HepG2 (cell line): ENCODE measurements at regions not wholly inside any gene's neighbourhood (a gene's known extent, or its start where the extent isn't known, plus 50 kb on each side); places are given as distances from the start of the nearest gene placed in this dataset.

Experiments used
- ATF7 ChIP-seq, 2 experiments: fragments of 450-650 bp in 1 of 2; sonication (generic) in 1 of 2; formaldehyde crosslinking in 1 of 2; IDR thresholded peaks; 2 replicates each; pipeline versions ENCODE4 v1.4.0 to v1.6.1; 2016 to 2020; ENCODE audit warnings: antibody characterized with exemption in 1 of 2, mild to moderate bottlenecking in 1 of 2, missing genetic modification reagents in 1 of 2
- ATM ChIP-seq: fragments of 450-650 bp; IDR thresholded peaks from 2 replicates; pipeline ENCODE4 v1.7.1; 2017; ENCODE audit warnings: mild to moderate bottlenecking, borderline replicate concordance
- FOXK2 ChIP-seq: fragments of 450-650 bp; IDR thresholded peaks from 2 replicates; pipeline ENCODE4 v1.6.1; 2016
- GZF1 ChIP-seq: sonication (generic); formaldehyde crosslinking; IDR thresholded peaks from 2 replicates; pipeline ENCODE4 v1.5.1; 2020; ENCODE audit warnings: mild to moderate bottlenecking, missing genetic modification reagents
- HCFC1 ChIP-seq: fragments of 150-350 bp; IDR thresholded peaks from 2 replicates; pipeline ENCODE4 v1.6.1; 2014; ENCODE audit warnings: low read depth, low read length
- HES4 ChIP-seq: sonication (generic); formaldehyde crosslinking; IDR thresholded peaks from 2 replicates; pipeline ENCODE4 v1.9.0; 2021; ENCODE audit warnings: mild to moderate bottlenecking, missing genetic modification reagents, borderline replicate concordance
- MTA3 ChIP-seq: sonication (generic); formaldehyde crosslinking; IDR thresholded peaks from 2 replicates; pipeline ENCODE4 v1.4.0; 2020; ENCODE audit warnings: missing genetic modification reagents
- NR2F2 ChIP-seq: IDR thresholded peaks from 2 replicates; pipeline ENCODE4 v1.6.1; 2012; ENCODE audit warnings: low read depth, inconsistent platforms, borderline replicate concordance
- PPARG ChIP-seq: conservative IDR thresholded peaks from 2 replicates; pipeline ENCODE4 v1.6.1; 2016; ENCODE audit warnings: missing biosample characterization, missing genetic modification reagents
- RBAK ChIP-seq: sonication (generic); formaldehyde crosslinking; IDR thresholded peaks from 2 replicates; pipeline ENCODE4 v1.5.1; 2020; ENCODE audit warnings: mild to moderate bottlenecking, missing genetic modification reagents
- RELA ChIP-seq: sonication (generic); formaldehyde crosslinking; IDR thresholded peaks from 2 replicates; pipeline ENCODE4 v1.4.0; 2020; ENCODE audit warnings: missing genetic modification reagents
- SSRP1 ChIP-seq: IDR thresholded peaks from 2 replicates; pipeline ENCODE4 v1.6.1; 2016; ENCODE audit warnings: control low read depth
- STAT5B ChIP-seq: sonication (generic); formaldehyde crosslinking; IDR thresholded peaks from 2 replicates; pipeline ENCODE4 v1.4.0; 2020; ENCODE audit warnings: missing genetic modification reagents
- WIZ ChIP-seq: sonication (generic); formaldehyde crosslinking; IDR thresholded peaks from 2 replicates; pipeline ENCODE4 v1.5.1; 2020; ENCODE audit warnings: mild to moderate bottlenecking, missing genetic modification reagents
- ZNF24 ChIP-seq: fragments of 450-650 bp; IDR thresholded peaks from 2 replicates; pipeline ENCODE4 v1.6.1; 2017; ENCODE audit warnings: antibody characterized with exemption, mild to moderate bottlenecking
- ZNF263 ChIP-seq: sonication (generic); formaldehyde crosslinking; IDR thresholded peaks from 2 replicates; pipeline ENCODE4 v1.4.0; 2020; ENCODE audit warnings: missing genetic modification reagents
- ZNF354B ChIP-seq: sonication (generic); formaldehyde crosslinking; IDR thresholded peaks from 2 replicates; pipeline ENCODE4 v1.8.0; 2022; ENCODE audit warnings: mild to moderate bottlenecking, missing genetic modification reagents
- ZNF547 ChIP-seq: sonication (generic); formaldehyde crosslinking; IDR thresholded peaks from 2 replicates; pipeline ENCODE4 v1.5.1; 2020; ENCODE audit warnings: mild to moderate bottlenecking, missing genetic modification reagents
- ZNF567 ChIP-seq: sonication (generic); formaldehyde crosslinking; IDR thresholded peaks from 2 replicates; pipeline ENCODE4 v1.8.1; 2023; ENCODE audit warnings: mild to moderate bottlenecking, missing genetic modification reagents, borderline replicate concordance
- ZNF652 ChIP-seq: IDR thresholded peaks from 2 replicates; pipeline ENCODE4 v1.6.1; 2016; ENCODE audit warnings: low read depth, borderline replicate concordance
- ZNF773 ChIP-seq: sonication (generic); formaldehyde crosslinking; IDR thresholded peaks from 2 replicates; pipeline ENCODE4 v1.4.0; 2020; ENCODE audit warnings: missing genetic modification reagents, borderline replicate concordance
- ZNF891 ChIP-seq: sonication (generic); formaldehyde crosslinking; IDR thresholded peaks from 2 replicates; pipeline ENCODE4 v1.5.0; 2020; ENCODE audit warnings: mild to moderate bottlenecking, missing genetic modification reagents
- TF ChIP-seq, protein P1 (sequence below): sonication (generic); formaldehyde crosslinking; IDR thresholded peaks from 2 replicates; pipeline ENCODE4 v1.9.0; 2021; ENCODE audit warnings: mild to moderate bottlenecking, missing genetic modification reagents
- TF ChIP-seq, protein P2 (sequence below): sonication (generic); formaldehyde crosslinking; IDR thresholded peaks from 2 replicates; pipeline ENCODE4 v1.5.1; 2020; ENCODE audit warnings: missing genetic modification reagents, mild to moderate bottlenecking, borderline replicate concordance
- TF ChIP-seq, protein P3 (sequence below): sonication (generic); formaldehyde crosslinking; IDR thresholded peaks from 2 replicates; pipeline ENCODE4 v1.4.0; 2020; ENCODE audit warnings: mild to moderate bottlenecking, missing genetic modification reagents

DNA sequence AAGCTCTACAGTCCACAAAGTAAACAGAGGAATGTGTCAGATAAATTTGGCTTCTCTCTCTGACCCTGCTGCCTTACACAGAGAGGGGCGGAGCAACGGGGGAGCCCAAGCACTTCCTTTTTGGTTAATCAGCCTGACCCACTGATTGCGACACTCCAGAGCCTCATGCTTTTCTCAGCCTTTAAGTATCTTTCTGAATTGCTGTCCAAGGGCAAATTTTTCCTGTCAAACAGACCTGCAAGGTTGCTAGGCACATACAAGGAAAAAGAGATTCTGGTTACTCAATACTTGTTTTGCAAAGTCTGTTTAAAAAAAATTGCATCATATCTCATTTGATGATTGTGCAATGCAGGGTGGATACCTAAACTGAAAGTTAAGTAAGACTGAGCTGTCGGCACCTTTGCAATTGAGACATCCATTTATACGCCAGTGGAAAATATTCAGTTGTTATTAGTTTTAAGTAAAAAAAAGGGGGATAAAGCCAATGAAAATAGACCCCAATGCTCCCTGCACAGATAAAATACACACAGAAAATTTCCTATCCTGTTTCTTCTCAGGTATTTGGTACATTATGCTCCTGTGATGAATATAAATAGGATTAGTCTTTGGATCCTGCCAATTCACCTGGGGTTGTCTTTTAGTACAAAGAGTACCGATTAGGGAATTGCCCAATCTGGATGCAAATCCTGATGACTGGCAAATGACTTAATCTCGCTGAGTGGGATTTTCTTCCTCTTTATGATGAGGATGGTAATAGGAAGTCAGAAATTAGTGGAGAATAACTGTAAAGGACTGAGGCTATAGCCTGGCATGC lies 260.2 kb upstream of the TRIB2 start (continued):
- TF ChIP-seq ZNF891 (CRISPR knock-in tag) (no peak), ZNF263 (CRISPR knock-in tag) (no peak), ZNF354B (CRISPR knock-in tag) (no peak), GZF1 (CRISPR knock-in tag) (no peak), MTA3 (no peak), ZNF773 (CRISPR knock-in tag) (no peak), NR2F2 (peak; percentile 54; the same call in 1 of the 2 replicates), RELA (no peak), ZNF652 (CRISPR knock-in tag) (0 out of 2 replicates have a peak, but pooled peaks have one; percentile 18), PPARG (CRISPR knock-in tag) (peak; percentile 59; the same call in 1 of the 2 replicates), ATF7 (IDR thresholded peaks at IDR 0.05) (peak; percentile 79), ATF7 (CRISPR knock-in tag; IDR thresholded peaks at IDR 0.05) (no peak), ATM (no peak), STAT5B (CRISPR knock-in tag) (no peak), SSRP1 (CRISPR knock-in tag) (no peak), ZNF567 (CRISPR knock-in tag) (no peak), RBAK (CRISPR knock-in tag) (no peak), HCFC1 (no peak), ZNF547 (CRISPR knock-in tag) (no peak), ZNF24 (peak; percentile 82), HES4 (CRISPR knock-in tag) (no peak), FOXK2 (no peak), WIZ (CRISPR knock-in tag) (no peak)
- TF ChIP-seq, protein P1, sequence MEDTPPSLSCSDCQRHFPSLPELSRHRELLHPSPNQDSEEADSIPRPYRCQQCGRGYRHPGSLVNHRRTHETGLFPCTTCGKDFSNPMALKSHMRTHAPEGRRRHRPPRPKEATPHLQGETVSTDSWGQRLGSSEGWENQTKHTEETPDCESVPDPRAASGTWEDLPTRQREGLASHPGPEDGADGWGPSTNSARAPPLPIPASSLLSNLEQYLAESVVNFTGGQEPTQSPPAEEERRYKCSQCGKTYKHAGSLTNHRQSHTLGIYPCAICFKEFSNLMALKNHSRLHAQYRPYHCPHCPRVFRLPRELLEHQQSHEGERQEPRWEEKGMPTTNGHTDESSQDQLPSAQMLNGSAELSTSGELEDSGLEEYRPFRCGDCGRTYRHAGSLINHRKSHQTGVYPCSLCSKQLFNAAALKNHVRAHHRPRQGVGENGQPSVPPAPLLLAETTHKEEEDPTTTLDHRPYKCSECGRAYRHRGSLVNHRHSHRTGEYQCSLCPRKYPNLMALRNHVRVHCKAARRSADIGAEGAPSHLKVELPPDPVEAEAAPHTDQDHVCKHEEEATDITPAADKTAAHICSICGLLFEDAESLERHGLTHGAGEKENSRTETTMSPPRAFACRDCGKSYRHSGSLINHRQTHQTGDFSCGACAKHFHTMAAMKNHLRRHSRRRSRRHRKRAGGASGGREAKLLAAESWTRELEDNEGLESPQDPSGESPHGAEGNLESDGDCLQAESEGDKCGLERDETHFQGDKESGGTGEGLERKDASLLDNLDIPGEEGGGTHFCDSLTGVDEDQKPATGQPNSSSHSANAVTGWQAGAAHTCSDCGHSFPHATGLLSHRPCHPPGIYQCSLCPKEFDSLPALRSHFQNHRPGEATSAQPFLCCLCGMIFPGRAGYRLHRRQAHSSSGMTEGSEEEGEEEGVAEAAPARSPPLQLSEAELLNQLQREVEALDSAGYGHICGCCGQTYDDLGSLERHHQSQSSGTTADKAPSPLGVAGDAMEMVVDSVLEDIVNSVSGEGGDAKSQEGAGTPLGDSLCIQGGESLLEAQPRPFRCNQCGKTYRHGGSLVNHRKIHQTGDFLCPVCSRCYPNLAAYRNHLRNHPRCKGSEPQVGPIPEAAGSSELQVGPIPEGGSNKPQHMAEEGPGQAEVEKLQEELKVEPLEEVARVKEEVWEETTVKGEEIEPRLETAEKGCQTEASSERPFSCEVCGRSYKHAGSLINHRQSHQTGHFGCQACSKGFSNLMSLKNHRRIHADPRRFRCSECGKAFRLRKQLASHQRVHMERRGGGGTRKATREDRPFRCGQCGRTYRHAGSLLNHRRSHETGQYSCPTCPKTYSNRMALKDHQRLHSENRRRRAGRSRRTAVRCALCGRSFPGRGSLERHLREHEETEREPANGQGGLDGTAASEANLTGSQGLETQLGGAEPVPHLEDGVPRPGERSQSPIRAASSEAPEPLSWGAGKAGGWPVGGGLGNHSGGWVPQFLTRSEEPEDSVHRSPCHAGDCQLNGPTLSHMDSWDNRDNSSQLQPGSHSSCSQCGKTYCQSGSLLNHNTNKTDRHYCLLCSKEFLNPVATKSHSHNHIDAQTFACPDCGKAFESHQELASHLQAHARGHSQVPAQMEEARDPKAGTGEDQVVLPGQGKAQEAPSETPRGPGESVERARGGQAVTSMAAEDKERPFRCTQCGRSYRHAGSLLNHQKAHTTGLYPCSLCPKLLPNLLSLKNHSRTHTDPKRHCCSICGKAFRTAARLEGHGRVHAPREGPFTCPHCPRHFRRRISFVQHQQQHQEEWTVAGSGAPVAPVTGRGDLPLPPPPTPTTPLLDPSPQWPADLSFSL (CRISPR knock-in tag): no peak
- TF ChIP-seq, protein P2, sequence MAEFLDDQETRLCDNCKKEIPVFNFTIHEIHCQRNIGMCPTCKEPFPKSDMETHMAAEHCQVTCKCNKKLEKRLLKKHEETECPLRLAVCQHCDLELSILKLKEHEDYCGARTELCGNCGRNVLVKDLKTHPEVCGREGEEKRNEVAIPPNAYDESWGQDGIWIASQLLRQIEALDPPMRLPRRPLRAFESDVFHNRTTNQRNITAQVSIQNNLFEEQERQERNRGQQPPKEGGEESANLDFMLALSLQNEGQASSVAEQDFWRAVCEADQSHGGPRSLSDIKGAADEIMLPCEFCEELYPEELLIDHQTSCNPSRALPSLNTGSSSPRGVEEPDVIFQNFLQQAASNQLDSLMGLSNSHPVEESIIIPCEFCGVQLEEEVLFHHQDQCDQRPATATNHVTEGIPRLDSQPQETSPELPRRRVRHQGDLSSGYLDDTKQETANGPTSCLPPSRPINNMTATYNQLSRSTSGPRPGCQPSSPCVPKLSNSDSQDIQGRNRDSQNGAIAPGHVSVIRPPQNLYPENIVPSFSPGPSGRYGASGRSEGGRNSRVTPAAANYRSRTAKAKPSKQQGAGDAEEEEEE: no peak
- TF ChIP-seq, protein P3, sequence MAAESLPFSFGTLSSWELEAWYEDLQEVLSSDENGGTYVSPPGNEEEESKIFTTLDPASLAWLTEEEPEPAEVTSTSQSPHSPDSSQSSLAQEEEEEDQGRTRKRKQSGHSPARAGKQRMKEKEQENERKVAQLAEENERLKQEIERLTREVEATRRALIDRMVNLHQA (CRISPR knock-in tag): no peak
